Skeletal muscle cell (primary cell): ENCODE measurements at regions not wholly inside any gene's neighbourhood (a gene's known extent, or its start where the extent isn't known, plus 50 kb on each side); places are given as distances from the start of the nearest gene placed in this dataset.
"Not testable (repeated sequence)": the region's sequence is repeated elsewhere in the genome, so short reads cannot be mapped to it uniquely, and the experiment has no call there.

Experiments used
- DNase-seq: peaks from one replicate; pipeline ENCODE4 v3.0.0-alpha.2; 2010; ENCODE audit warnings: low read depth
- H3K4me3 ChIP-seq: 2 replicates; pipeline ENCODE4 v1.5.1; 2011; ENCODE audit warnings: low read depth, mild to moderate bottlenecking, control low read depth, low read length, moderate library complexity

DNA sequence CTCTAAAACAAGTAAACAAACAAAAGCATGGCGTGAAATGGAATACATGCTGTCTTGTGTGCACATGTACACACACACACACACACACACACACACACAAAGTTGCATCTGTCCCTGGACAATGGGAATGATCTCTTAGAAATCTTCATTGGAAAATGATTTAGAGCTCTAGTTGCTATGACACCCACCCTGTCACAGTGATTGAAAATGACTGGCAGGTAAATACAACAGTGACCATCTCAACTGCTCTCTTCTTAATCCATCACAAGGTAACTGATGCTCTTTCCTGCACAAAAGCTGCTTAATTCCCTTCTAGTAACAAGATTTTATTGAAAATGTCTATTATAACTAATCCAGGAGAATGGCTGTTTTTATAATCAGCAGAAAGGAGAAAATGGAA, 1011.7 kb upstream of the GYPC start:
- DNase-seq, result no peak
- no peak overlapping the region for H3K4me3 ChIP-seq

DNA sequence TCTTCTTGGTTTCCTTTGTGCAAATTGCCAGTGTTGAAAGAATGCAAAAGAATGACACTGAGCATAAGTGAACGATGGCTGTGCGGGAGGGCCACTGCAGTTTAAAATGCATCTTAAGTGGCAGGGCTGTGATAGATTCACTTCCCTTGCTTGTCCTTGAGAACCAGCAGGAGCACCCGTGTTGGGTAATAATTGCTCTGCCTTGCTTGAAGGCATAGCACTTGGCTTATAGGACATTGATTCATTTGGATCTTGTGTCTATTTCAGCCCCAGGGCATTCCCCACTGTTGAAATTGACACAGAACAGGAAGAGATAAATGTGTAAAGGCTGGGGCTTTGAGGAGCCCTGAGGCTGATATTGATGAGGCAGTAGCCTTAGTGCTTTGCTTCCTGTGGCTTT, 1003.7 kb upstream of the GYPC start:
- H3K4me3 ChIP-seq, result no peak overlapping the region
- no peak for DNase-seq

DNA sequence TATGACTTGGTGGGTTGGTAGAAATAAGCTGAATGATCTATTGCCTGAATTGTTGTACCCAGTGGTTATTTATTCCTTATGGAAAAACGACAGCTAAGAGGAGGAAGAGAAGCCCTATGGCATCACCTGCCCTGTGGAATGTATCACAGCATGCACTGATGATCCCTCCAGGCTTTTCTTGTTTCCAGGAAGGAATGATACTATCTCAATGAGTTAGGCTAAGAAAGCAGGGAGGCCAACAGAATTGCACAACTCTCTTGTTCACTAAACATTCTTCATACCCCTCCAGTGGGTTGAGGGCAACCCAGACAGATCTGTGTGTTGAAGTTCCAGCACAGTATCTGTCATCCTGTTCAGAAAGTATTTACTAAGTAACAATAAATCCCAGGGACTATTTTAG, 1001.7 kb upstream of the GYPC start:
- DNase-seq, result no peak
- no peak overlapping the region for H3K4me3 ChIP-seq

DNA sequence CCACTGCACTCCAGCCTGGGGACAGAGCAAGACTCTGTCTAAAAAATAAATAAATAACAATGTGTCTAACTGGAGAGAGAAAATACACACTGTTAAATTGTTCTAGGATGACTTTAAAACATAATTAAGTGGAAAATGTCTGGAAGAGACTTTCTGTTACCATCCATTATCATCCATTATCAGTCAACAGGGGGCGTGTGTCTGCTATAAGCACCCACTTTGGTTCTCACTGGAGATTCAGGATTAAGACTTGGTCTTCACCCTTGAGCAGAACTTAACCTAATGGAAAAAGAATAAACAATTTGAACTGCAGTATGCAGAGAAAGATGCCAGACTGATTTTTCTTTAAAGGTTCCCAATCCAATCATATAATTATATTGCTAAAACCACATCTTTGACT, 999.8 kb upstream of the GYPC start:
- no peak for DNase-seq
- H3K4me3 ChIP-seq, result no peak overlapping the region

DNA sequence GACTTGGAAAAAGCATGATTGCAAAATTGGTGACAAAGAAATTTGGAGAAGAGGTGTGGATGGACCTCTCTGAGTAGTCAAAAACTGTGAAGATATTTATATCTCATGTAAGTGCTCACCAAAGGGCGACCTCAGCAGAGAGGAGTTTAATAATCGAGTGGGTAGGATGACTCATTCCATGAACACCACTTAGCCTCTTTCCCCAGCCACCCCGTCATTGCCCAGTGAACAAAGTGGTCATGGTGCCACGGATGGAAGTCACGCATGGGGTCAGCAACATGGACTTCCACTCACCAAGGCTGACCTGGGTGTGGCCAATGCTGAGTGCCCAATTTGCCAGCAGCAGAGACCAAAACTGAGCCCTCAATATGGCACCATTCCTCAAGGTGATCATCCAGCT, 997.4 kb upstream of the GYPC start:
- no peak for DNase-seq
- H3K4me3 ChIP-seq, result no peak overlapping the region

DNA sequence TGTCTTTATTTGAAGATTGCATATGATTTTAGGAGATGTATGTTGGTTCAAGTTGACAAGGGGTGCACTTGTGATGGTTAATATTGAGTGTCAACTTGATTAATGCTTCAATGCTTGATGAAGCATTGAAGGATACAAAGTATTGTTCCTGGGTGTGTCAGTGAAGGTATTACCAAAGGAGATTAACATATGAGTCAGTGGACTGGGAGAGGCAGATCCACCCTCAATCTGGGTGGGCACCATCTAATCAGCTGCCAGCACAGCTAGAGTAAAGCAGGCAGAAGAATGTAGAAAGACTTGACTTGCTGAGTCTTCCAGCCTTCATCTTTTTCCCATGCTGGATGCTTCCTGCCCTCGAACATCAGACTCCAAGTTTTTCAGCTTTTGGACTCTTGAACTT, 995.6 kb upstream of the GYPC start:
- not testable (repeated sequence) for DNase-seq, H3K4me3 ChIP-seq

DNA sequence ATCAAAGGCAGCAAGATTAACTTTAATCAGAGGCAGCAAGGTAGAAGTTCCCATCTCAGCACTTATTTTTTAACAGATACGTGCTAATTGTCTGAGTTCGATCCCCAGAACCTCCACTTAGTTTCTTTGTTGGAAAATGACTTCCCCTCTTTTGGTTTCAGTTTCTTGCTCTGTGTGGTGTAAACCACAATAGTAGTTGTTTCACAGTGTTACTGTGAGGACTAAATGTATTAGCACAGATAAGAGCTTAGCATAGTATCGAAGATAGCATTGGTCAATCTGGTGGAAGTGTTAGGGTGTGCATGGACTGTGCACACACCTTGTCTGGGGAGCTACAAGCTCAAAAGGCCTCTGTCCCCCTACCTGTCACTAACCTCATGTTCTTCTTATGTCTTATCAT, 988.3 kb upstream of the GYPC start:
- no peak overlapping the region for H3K4me3 ChIP-seq
- no peak for DNase-seq

DNA sequence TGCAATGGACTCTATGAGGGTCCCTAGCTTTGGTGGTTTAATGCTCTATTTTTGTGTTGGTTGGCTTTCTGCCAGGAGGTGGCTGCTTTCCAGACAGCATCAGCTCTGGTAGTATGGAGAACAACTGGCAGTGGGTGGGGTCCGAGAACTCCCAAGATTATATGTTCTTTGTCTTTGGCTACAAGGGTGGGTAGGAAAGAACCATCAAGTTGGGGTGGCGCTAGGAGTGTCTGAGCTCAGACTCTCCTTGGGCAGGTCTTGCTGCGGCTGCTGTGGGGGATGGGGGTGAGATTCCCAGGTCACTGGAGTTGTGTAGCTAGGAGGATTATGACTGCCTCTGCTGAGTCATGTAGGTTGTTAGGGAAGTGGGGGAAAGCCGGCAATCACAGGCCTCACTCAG, 976.1 kb upstream of the GYPC start:
- no peak for DNase-seq
- H3K4me3 ChIP-seq, result no peak overlapping the region

DNA sequence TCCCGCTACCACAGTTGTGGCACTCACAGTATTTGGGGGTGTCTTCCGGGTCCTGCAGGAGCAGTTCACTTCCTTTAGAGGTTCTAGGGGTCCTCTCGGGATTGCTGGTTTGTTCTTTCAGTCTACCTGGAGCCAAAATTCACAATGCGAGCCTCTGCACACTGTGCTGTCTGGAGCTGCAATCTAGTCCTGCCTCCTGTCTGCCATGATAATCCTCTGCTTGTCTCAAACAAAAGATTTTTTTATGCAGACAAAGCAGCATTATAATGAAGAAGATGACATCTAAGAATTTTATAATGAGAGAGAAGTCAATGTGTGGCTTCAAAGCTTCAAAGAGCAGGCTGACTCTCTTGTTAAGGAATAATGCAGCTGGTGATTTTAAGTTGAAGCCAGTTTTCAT, 975.1 kb upstream of the GYPC start:
- no peak for DNase-seq
- no peak overlapping the region for H3K4me3 ChIP-seq

DNA sequence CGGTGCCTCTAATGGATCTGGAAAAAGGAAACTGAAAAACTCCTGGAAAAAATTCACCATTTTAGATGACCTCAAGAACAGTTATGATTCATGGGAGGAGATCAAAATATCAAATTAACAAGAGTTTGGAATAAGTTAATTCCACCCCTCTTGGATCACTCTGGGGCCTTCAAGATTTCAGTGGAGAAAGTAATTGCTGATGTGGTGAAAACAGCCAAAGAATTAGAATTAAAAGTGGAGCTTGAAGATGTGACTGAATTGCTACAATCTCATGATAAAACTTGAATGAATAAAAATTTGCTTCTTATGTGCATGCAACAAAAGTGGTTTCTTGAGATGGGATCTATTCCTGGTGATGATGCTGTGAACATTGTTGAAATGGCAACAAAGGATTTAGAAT, 974.4 kb upstream of the GYPC start:
- no peak overlapping the region for H3K4me3 ChIP-seq
- DNase-seq, result no peak

DNA sequence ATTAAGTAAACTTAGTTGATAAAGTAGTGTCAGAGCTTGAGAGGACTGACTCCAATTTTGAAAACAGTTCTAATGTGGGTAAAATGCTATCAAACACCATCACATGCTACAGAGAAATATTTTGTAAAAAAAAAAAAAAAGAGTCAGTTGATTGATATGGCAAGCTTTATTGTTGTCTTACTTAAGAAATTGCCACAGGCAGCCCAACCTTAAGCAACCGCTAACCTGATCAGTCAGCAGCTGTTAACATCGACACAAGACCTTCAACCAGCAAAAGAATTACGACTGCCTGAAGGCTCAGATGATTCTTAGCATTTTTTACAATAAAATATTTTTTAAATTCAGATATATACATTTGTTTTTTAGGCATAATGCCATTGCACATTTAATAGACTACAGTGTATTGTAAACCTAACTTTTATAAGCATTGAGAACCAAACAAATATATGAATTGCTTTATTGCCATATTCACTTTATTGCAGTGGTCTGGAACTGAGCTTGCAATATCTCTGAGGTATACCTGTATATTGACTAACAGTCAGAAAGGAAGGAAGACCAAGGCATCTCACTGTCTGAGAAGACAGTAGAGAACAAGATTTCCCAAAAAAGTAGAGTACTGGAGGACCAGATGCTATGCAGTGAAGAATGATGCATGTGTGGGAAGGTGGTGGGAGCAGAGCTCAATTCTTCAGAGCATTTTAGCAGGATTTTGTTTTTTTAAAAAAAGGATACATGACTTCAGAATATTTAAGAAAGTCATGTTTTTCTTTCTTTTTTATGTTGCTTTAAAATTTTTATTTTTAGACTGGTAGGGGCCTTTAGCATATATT, 973.8 kb upstream of the GYPC start:
- no peak overlapping the region for H3K4me3 ChIP-seq
- no peak for DNase-seq

DNA sequence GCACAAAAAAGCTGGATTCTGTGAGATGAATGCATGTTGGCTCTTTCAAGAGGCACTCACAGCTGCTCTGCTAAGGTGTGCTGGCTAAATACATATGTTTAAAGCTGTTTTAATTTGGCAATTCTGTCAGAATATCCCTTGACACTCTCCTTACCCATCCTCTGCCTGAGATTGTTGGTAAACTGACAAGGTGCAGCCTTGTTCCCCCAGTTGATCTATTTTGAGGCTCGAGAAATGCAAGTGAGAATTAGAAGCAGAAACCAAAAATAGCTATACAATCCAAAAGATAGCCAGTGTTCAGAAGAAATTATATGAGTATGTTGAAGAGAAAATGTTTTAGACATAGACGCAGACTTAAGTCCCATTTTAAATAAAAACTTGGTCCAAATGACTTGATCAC, 971.7 kb upstream of the GYPC start:
- H3K4me3 ChIP-seq, result no peak overlapping the region
- DNase-seq, result no peak

DNA sequence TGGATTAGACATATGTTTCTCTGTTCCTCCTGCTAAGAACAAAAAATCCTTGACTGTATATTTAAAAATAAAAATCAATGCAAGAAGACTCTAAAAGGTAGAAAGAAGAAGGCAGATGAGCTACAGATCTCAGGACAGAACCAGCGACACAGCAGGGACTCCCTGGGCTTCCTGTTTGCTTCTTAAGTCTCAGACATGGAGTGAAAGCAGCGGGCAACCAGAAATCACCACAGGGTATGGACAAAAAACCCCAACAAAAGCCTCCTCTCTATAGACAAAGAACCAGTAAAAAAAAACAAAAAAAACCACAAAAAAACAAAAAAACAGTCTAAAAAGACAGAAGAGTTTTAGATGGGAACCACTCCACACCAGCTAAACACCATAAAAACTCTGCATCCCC, 971.0 kb upstream of the GYPC start:
- DNase-seq, result no peak
- no peak overlapping the region for H3K4me3 ChIP-seq

DNA sequence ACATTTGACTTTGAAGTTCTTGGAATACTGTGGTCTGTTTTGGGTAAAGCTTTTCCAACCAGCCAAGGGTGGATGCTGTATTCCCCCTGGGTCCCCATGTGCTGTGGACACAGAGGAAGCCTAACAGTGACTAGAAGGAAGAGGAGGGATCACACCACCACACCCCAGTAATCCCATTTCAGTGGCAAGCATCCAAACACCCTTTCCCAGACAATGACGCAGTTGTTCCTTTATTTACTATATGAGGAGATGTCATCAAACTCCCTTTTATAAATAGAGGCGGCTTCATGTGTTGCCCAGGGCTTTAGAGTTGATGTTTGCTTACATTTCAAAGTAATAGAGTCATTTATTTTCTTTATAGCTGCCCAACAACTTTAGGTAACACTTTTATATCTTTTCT, 959.4 kb upstream of the GYPC start:
- no peak overlapping the region for H3K4me3 ChIP-seq
- no peak for DNase-seq

DNA sequence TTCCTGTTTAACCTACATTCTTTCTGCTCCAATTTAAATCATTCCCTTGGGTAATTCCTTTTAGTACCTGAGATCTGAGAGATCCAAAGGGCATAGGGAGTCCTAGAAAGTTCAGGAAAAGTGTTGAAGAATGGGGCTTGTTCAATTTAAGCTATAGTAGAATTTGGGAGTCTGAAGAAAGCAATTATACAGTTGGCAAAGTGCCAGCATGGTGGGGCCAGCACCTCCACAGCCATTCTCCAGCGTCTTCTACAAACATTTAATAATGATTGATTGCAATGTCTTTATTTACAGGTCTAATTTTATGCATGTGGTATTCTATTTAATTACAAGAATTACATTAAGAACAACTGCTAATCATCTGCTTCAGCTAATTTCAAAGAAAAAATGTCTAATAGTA, 957.7 kb upstream of the GYPC start:
- no peak for DNase-seq
- H3K4me3 ChIP-seq, result no peak overlapping the region

DNA sequence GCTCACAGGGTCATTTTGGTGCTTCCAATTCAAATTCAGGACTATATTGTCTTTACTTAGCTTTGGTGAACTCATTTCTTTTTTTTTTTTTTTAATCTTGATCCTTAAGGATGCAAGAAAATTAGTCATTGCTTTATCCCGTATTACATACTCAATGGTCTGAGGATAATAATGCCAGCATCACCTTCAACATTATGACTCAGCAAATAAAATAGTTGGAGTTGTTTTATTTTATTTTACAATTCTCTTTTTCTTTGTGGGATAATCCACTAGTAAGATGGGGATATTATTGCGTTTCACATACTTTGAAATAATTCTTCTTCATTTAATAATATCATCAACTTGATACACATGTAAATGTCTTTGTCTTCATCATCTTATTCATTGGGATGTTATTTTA, 954.9 kb upstream of the GYPC start:
- no peak for DNase-seq
- no peak overlapping the region for H3K4me3 ChIP-seq

DNA sequence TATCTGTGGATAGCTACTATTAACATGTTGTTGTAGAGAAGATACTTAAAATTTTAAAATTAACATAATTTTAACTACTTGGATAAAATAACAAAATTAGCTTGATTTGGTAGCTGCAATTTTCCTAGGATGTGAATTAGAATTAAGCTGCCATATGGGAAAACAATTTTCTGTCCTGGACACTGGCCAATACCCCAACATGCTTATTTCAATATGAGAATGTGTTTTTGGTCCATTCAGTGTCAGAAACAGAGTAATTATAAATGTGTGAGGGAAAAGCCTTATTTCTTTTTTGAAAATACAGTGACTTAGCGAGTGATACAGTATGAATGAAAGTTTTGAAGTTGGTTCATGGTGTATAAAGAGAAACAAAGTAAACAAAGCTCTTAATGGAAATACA, 948.3 kb upstream of the GYPC start:
- no peak overlapping the region for H3K4me3 ChIP-seq
- DNase-seq, result no peak

DNA sequence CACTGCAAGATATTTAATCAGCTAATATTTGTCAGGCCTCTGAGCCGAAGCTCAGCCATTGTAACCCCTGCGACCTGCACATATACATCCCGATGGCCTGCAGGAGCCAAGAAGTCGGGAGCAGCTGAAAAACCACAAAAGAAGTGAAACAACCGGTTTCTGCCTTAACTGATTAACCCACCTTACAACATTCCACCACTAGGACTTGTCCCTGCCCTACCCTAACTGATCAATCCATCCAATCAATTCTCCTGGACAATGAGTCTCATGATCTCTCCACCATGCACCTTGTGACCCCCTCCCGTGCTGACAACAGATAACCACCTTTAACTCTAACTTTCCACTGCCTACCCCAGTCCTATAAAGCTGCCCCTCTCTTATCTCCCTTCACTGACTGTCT, 945.4 kb upstream of the GYPC start:
- no peak for DNase-seq
- no peak overlapping the region for H3K4me3 ChIP-seq

DNA sequence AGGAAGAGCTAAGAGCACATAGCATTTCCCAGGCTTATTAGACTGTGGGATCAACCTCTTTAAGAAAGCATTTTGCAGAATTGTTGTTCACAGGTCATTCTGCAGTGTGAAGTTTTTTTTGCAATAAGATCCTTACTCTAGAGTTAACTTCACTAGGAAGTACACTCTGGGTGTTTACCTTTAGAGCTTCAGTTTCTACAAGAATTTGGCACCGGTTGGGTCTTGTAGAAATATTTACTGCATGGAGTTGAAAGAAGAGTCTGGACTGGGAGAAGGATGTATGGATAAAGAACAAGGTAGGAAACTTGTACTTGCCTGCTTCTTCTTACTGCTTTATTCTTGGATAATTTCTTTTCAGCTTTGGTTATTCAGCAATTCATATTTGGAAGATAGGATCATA, 944.9 kb upstream of the GYPC start:
- no peak for DNase-seq
- H3K4me3 ChIP-seq, result no peak overlapping the region

DNA sequence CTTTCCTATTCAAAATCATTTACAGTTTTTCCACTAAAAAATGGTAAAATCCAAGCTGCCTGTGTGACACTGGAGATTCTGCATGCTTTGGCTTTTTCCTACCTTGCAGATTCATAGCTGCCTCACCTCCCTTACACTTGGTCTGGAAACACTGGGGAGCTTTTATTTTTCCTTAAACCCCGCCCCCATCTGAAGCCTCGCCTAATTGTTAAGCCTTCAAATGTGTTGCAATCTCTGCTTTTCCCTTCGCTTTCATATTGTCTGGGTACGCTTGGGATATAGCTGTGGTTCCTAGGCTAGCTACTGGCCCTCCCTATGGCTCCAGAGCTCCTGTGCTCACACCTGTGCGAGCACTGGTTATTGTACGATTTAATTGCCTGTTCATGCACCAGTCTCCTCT, 942.4 kb upstream of the GYPC start:
- no peak overlapping the region for H3K4me3 ChIP-seq
- DNase-seq, result no peak

DNA sequence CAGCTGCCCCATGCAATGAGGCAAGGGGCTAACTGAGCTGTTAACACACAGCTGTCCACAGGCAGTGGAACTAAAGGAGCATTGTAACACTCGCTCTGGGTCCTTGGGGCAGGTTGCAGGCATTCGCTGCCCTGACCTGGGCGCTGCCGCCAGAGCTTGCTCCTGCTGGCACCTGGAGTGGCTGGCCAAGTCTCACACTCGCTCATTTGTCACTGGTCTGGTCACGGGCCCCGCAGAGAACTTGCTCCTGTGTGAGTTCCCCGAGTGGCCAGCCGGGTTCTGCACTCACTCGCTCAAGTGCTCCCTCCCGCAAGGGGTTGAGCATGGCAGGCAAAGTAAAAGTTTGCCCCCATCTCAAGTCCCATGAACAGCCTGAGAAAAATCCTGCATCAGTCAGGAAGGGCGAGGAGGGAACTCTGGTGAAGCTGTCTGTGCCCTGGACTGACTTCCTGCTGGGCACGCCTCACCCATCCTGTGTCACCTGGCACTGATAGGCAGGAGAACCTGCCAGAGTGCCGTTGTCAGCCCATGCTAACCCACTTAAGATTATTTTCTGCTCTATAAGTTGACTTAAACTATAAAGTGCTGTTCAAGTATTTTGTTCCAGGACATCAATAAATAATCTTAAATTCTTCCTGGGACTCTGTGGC, 934.8 kb upstream of the GYPC start:
- H3K4me3 ChIP-seq, result no peak overlapping the region
- no peak for DNase-seq
